Activated CD4-positive, alpha-beta T cell treated with anti-CD3 and anti-CD28 coated beads for 48 hours (primary cell): ENCODE measurements at regions not wholly inside any gene's neighbourhood (a gene's known extent, or its start where the extent isn't known, plus 50 kb on each side); places are given as distances from the start of the nearest gene placed in this dataset.
"Not testable (repeated sequence)": the region's sequence is repeated elsewhere in the genome, so short reads cannot be mapped to it uniquely, and the experiment has no call there.

Experiments
- DNase-seq: peaks from one replicate; pipeline ENCODE4 v3.0.0-alpha.2; 2020

- no peak for DNase-seq
Measured at GRCh38 chr6:167690931-167691330, 135.8 kb upstream of the AFDN start.

- DNase-seq, result no peak
Measured at GRCh38 chr6:167691533-167692312, 135.0 kb upstream of the AFDN start.

- not testable (repeated sequence) for DNase-seq
Measured at GRCh38 chr6:167693478-167693877, 133.2 kb upstream of the AFDN start.

DNA sequence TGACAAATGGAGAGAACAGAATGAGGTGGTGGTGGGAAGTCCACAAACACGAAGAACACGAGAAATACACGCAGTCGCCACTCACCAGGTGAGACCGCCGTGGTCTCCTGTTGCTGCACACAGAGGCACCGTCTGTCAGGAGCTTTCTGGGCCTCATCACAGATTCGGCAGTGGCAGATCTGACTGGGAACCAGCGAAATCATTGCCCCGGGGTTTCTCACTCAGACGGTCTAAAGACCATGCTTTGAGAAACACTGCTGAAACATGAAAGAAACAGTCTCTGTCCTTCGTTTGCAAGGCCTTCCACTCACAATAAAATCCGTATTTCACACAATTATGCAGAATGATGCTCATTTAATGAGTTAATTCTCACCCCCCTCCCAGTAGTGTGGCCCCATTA lies 130.9 kb upstream of the AFDN start:
- no peak for DNase-seq

DNA sequence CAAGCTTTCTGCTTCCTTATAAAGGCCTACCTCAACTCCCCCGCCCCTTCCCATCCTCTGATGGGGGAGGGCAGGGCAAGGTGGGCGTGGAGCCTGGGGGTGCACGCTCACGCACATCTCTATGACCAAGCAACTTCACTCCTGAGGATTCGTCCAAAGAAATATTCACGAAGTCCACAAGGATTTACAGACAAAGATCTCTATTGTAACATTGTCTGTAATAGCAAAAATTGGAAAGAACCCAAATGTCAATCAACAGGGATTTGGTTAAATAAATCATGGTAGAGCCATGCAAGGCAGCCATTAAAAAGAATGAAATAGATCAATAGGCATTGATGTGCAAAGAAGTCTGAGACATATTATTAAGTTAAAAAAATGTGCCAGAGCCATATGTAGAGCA lies 130.4 kb upstream of the AFDN start:
- DNase-seq, result no peak

DNA sequence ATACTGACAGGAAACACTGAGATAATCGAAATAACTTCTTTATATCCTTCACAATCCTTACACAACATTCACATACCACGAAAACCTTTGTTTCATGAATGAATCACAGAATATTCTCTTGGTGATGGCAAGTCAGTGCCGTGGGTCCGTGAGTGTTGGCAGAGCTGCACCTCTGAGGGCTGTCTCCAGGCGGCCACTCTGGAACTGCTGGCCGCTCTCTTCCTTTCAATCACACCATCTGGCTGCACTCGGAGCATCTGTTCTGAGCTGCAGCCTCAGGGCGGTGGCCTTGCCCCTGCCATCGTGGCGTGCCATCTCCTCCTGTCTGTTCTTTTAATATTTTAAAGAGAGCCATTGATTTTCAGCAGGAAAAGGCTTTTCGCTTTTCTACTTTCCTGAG lies 129.4 kb upstream of the AFDN start:
- no peak for DNase-seq

- DNase-seq, result no peak
Measured at GRCh38 chr6:167698540-167698939, 128.2 kb upstream of the AFDN start.

DNA sequence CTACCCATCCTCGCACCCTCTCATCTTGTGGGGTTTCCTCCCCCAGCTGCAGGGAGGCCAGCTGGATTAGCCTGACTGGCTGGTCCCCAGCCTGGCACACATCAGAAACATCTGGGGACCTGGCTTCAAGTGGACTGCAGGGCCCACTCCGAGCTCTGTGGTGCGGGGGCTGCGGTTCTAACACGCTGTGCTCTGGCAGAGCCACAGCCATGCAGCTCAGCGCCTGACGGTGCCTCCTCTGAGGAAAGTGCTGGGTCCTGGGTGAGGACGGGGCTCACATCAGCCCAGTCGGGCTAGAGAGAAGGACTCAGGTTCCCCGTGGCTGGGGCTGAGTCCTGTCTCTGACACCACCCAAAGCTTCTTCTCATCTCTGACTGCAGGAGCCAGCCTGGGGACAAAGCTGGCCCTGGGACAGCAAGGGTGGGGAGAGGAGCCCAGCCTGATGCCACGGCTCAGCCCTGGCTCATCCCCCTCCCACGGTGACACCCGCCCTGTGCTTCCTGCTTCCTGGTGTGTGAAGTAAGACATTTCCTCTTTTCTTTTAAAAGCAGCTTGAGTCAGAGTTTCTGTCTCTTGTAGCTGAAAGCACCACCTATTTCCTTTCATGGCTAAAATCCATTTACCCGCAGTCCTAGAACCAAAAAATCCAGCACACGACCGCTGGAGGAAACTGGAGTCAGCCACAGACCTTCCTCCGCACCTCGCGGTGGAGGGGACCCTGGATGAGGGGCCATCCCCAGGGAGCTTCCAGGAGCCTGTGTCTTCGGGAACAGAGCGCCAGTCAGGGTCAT lies 127.4 kb upstream of the AFDN start:
- DNase-seq, result peak; percentile 73

GRCh38 chr6:167700199-167700598 lies 126.5 kb upstream of the AFDN start:
- no peak for DNase-seq

GRCh38 chr6:167701010-167701409 lies 125.7 kb upstream of the AFDN start:
- no peak for DNase-seq

DNA sequence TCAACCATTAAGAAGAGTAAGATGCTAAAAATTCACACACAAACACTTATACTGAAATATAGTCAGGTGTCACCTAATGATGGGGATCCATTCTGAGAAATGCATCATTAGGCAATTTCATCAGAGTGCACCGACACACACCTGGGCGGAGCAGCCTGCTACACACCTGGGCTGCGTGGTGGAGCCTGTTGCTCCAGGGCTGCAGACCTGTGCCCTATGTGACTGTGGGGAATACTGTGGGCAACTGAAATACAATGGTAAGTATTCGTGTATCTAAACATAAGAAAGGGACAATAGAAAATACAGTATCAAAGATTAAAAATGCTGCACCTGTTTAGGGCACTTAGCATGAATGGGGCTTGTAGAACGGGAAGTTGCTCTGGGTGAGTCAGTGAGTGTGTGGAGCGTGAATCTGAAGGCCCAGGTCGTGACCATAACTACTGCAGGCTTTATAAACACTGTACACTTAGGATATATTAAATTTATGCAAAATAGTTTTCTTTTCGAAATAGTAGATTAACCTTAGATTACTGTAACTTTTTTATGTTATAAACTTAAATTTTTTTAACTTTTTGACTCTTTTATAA lies 124.4 kb upstream of the AFDN start:
- no peak for DNase-seq

DNA sequence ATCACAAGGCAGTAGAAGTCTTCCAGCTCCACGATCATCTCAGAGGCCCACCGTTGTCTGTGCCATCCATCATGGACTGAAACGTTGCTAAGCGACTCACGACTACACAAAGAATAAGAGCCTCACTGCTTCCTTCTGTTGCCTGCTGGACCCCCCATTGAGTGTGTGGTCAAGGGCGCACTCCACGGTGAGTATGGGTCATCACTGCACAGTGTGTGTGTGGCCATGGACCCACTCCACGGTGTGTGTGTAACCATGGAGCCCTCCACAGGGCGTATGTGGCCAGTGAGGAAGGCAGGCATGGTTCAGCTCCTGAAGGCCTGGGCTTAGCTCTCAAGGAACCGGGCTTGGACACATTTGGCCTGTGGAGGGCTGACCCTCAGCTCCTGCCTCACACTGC lies 123.4 kb upstream of the AFDN start:
- DNase-seq, result no peak

- DNase-seq, result no peak
Measured at GRCh38 chr6:167703781-167704180, 122.9 kb upstream of the AFDN start.

DNA sequence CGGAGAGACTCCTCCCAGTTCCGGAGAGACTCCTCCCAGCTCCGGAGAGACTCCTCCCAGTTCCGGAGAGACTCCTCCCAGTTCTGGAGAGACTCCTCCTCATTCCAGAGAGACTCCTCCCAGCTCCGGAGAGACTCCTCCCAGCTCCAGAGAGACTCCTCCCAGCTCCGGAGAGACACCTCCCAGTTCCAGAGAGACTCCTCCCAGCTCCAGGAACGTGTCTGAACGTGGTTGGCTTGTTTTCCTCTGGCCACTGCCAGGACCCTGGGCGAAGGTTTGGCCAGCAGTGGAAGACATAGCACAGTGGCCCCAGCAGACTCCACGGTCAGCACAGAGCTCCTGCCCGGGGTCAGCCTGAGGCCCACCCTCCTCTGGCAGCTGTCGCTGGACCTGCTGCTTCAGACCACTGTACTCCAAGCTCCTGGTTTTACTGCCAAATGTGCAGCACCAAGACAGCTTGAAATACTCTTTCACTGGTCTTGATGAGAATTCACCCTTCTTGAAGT lies 122.3 kb upstream of the AFDN start:
- no peak for DNase-seq

- DNase-seq, result no peak
Measured at GRCh38 chr6:167705211-167705750, 121.4 kb upstream of the AFDN start.

DNA sequence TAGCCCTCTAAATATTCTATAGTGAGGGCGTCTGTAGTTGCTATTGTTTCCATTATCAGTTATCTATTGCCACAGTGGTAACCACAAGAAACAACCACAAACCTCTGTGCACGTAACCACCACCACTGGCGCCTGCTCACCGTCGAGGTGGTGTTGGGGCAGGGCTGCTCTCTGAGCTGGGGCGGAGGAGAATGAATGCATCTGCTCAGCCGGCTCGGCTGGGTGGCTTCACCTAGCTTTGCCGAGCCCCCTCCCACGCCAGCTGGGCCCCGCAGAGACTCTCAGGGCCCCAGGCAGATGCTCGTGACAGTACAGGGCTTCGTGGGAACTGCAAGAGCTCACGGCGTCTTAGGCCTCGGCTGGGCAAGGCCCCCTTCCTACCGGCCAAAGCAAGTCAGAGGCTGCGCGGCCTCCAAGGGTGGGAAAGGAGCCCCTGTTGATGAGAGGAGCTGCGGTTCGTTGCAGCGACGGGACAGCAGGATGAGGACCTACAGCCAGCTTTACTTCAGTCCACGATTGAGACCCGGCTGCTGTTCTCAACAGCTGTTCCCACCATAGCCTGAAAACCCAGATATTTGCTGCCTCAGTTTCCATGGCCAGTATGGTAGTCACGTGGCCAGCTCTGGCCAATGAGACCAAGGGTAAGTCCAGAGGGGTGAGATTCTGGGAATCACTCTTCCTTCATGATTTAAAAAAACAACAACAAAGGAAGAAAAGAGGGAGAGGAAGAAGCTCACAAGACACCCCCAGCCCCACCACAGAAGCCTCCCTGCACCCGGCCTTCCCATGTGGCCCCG lies 120.2 kb upstream of the AFDN start:
- DNase-seq, result peak; percentile 77

GRCh38 chr6:167707686-167708500 lies 118.8 kb upstream of the AFDN start:
- no peak for DNase-seq

DNA sequence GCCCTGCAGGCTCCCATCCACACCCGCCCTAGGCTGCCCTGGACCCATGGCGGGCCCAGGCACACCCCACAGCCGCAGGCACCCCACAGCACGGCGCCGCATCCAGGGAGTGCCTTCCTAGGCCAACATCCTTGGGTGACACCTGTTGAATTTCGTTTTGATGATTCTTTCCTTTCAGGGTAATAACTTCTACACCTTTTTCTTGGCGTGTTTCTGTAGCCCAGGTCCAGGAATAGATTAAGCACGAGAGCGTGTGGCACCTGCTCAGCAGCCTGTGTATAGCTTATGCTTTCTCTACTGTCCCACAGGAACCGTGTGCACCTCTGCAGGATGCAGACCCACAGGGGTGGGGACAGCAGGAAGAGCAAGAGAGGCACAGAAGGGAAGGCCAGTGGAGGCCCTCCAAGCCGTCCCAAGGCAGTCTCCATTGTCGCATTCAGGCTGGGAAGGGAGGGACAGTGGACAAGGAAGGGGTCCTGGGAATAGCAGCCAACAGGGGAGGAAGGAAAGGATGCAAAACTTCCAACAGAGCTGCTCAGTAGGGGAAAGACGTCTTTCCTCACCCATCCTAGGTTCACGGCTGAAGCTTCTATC lies 118.1 kb upstream of the AFDN start:
- DNase-seq, result no peak

GRCh38 chr6:167709196-167709595 lies 117.5 kb upstream of the AFDN start:
- DNase-seq, result no peak

- DNase-seq, result not testable (repeated sequence)
Measured at GRCh38 chr6:167709776-167710336, 116.9 kb upstream of the AFDN start.

DNA sequence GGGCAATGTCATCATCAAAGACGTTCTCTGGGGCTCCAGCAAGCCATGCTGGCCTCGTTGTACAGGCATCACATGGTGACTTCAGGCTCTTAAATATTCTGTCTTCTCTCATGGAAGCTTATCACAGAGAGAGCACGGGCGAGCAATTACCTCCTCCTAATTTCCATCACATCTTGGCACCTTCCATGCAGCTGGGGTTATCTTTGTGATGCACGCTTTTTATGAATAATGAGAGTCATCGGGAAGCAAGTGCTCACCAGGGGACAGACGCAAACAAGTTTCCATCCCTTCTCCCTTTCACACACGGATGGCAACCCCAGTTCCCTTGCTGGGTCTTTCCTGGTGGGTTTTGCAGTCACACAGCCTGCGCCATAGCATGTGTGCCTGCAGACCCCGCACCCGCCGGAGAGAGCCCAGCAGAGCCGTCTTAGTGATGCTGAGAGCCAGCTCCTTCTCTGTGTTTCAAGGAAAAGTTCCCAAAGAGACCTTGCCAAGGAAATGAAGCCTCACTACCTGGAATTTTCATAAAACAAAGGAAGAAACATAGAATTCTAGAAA lies 116.3 kb upstream of the AFDN start:
- DNase-seq, result no peak
